GM23248 (cell line): ENCODE measurements at regions not wholly inside any gene's neighbourhood (a gene's known extent, or its start where the extent isn't known, plus 50 kb on each side); places are given as distances from the start of the nearest gene placed in this dataset.

ENCODE experiments used
- EZH2 ChIP-seq: fragments of 200-600 bp; sonication (generic); IDR thresholded peaks from 2 replicates; pipeline ENCODE4 v1.6.1; 2018; ENCODE audit warnings: antibody characterized with exemption, mild to moderate bottlenecking; ENCODE audit not compliant: insufficient read depth, poor library complexity, severe bottlenecking
- EZH2phosphoT487 ChIP-seq: fragments of 200-600 bp; sonication (generic); IDR thresholded peaks from 2 replicates; pipeline ENCODE4 v1.6.1; 2018; ENCODE audit warnings: antibody characterized with exemption, moderate library complexity, mild to moderate bottlenecking, low read depth; ENCODE audit not compliant: insufficient read depth

GRCh38 chr2:236951830-236952475, 133.7 kb upstream of the COPS8 start:
- TF ChIP-seq EZH2 (no peak), EZH2phosphoT487 (no peak)
